Panc1 (cell line): ENCODE measurements at regions not wholly inside any gene's neighbourhood (a gene's known extent, or its start where the extent isn't known, plus 50 kb on each side); places are given as distances from the start of the nearest gene placed in this dataset.

Experiments used
- CTCF ChIP-seq: fragments of 450-650 bp; IDR thresholded peaks from 2 replicates; pipeline ENCODE4 v1.5.1; 2017; ENCODE audit warnings: mild to moderate bottlenecking
- POLR2AphosphoS5 ChIP-seq: IDR thresholded peaks from 2 replicates; pipeline ENCODE4 v1.6.1; 2012; ENCODE audit warnings: mild to moderate bottlenecking, low read depth, low read length, moderate library complexity
- REST ChIP-seq, 2 experiments: IDR thresholded peaks; 2 replicates each; pipeline ENCODE4 v1.6.1; 2011 to 2012; ENCODE audit warnings: low read depth in 2 of 2, control low read depth in 1 of 2, low read length in 1 of 2, mild to moderate bottlenecking in 1 of 2, moderate library complexity in 1 of 2; ENCODE audit not compliant: insufficient read depth in 1 of 2
- SIN3A ChIP-seq: IDR thresholded peaks from 2 replicates; pipeline ENCODE4 v1.6.1; 2012; ENCODE audit warnings: low read depth, mild to moderate bottlenecking, low read length, moderate library complexity, borderline replicate concordance; ENCODE audit not compliant: insufficient read depth
- TCF7L2 ChIP-seq: IDR thresholded peaks from 2 replicates; pipeline ENCODE4 v1.6.1; 2011; ENCODE audit warnings: mild to moderate bottlenecking, low read depth, low read length, inconsistent platforms

GRCh38 chr7:145481985-145482384, 634.6 kb upstream of the CNTNAP2 start:
- TF ChIP-seq CTCF: no peak
- no peak for TF ChIP-seq REST (IDR thresholded peaks at IDR 0.05; ENCODE audit: insufficient read depth in 1 of 2, low read depth in 2 of 2, low read length in 1 of 2)
- TF ChIP-seq POLR2AphosphoS5: no peak
- TF ChIP-seq TCF7L2: no peak
- TF ChIP-seq SIN3A: no peak
